ENCODE measurements at regions not wholly inside any gene's neighbourhood (a gene's known extent, or its start where the extent isn't known, plus 50 kb on each side); places are given as distances from the start of the nearest gene placed in this dataset.

- Mint-ChIP-seq H3K4me1 (no peaks in the 10 kb centered on the region), H3K36me3 (no peaks in the 10 kb centered on the region), H3K27ac (no peak overlapping the region), H3K4me3 (no peak overlapping the region), H3K9me3 (no peaks in the 10 kb centered on the region), H3K27me3 (peaks cover 42% of the 10 kb centered on the region)
- DNase-seq, result no peak
- CTCF ChIA-PET, result no interaction called here
Measured at GRCh38 chr6:170021579-170021978, 269.3 kb downstream of the DLL1 start.

GRCh38 chr6:170019818-170020583 is 268.6 kb downstream of the ERMARD start:
- DNase-seq, result no peak
- H3K36me3 Mint-ChIP-seq, result no peaks in the 10 kb centered on the region
- no peak overlapping the region for H3K27ac Mint-ChIP-seq
- CTCF ChIA-PET, result no interaction called here
- no peaks in the 10 kb centered on the region for H3K4me1 Mint-ChIP-seq
- H3K9me3 Mint-ChIP-seq, result no peaks in the 10 kb centered on the region
- H3K4me3 Mint-ChIP-seq, result no peak overlapping the region
- H3K27me3 Mint-ChIP-seq, result peaks cover 51% of the 10 kb centered on the region

DNA sequence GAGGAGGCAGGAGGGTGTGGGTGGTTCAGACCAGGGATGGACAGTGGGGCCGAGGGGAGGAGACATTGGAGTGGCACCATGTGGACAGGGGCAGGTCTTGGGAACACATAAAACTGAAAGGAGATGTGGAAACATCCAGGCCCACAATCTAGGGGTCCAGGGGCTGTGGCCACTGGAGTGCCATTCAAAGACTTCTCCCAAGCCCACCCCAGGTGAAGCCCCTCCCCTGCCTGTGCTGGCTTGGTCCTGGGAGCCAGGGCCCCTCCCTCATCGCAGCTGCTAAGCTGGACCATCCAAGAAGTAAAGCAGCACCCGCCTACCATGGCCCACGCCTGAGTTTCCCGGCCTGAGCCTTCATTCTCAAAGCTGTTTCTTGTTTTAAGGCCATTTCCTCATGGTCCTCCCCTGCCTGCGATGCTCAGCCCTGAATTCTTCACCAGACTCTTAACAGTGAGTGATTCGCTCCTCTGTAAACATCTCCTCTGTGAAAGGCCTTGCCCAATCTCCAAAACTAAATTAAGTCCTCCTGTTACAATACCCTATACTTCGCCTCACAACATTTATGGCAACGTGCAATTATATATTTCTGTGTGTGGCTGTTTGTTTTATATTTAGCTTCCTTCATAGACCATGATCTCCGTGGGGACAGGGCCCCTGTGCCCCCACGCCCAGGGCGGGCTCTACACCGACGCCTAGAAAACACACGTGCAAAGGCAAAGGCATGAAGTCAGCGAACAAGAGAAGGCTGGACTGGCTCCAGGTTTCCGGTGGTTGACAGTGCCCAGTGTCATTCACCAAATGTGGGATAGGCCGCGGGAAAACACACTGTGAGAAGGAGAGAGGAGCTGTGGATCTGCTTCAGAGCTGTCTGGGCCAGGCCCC is 267.8 kb downstream of the ERMARD start:
- Mint-ChIP-seq H3K4me3 (no peak overlapping the region), H3K27ac (no peak overlapping the region), H3K27me3 (peaks cover 58% of the 10 kb centered on the region), H3K4me1 (no peaks in the 10 kb centered on the region), H3K9me3 (no peaks in the 10 kb centered on the region), H3K36me3 (no peaks in the 10 kb centered on the region)
- DNase-seq, result no peak
- CTCF ChIA-PET, result no interaction called here

- CTCF ChIA-PET, result no interaction called here
- H3K4me3 Mint-ChIP-seq, result no peak overlapping the region
- H3K4me1 Mint-ChIP-seq, result no peaks in the 10 kb centered on the region
- no peak for DNase-seq
- H3K27ac Mint-ChIP-seq, result no peak overlapping the region
- H3K27me3 Mint-ChIP-seq, result peaks cover 65% of the 10 kb centered on the region
- no peaks in the 10 kb centered on the region for H3K9me3 Mint-ChIP-seq
- H3K36me3 Mint-ChIP-seq, result no peaks in the 10 kb centered on the region
Measured at GRCh38 chr6:170018422-170018935, 267.1 kb downstream of the ERMARD start.

DNA sequence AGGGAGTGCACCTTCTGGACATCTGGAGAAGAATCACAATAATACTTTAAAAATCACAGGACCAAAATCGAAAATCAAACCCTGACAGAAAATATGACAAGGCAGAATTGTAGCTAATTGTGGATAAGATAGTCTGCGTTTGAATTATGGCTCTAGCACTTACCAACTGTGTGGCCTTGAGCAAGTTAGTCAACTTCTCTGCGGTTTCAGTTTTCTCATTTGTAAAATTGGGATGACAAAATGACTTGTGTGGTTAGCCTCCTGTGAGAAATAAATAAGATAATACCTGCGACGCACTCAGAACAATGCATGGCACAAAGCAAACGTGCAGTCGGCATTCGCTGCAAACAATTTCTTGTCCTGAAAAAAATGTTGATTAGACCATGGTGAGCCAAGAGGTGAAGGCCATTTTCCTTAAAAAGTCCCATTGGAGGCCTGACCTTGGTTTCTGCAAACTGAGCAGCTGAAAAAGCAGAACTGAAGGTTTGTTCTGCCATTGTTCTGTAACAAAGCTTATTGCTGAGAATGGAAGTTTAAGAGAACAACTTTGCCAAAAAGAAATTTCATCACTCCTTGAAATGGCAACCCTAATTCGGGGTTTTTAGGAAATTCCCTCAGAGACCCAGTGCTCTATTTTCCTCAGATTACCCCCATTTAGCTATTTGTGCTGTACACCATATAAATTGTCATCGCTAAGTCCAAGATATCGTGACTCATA is 266.3 kb downstream of the ERMARD start:
- Mint-ChIP-seq H3K36me3 (no peaks in the 10 kb centered on the region), H3K27me3 (peaks cover 63% of the 10 kb centered on the region), H3K27ac (no peak overlapping the region), H3K4me1 (no peaks in the 10 kb centered on the region), H3K9me3 (no peaks in the 10 kb centered on the region), H3K4me3 (no peak overlapping the region)
- DNase-seq, result no peak
- CTCF ChIA-PET, result no interaction called here

DNA sequence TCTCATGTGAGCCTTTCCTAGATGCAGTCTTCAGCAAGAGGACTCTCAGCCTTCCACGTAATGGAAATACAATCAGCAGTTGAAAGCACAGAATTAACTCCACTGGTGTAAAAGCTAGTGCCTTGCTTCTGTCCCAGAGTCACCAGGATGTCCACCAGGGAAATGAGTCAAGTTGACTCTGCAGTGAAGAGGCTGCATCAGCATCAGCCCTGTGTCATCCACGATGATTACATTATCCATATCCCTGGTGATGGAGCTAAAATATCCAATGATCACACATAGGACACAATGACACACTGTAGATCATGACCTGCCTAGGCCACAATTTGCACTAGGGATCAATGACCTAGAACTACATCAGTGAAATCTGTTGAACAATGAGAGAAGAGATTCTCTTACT is 262.4 kb downstream of the ERMARD start:
- CTCF ChIA-PET, result no interaction called here
- H3K4me3 Mint-ChIP-seq, result no peak overlapping the region
- no peak for DNase-seq
- H3K27ac Mint-ChIP-seq, result no peak overlapping the region
- H3K9me3 Mint-ChIP-seq, result no peaks in the 10 kb centered on the region
- H3K4me1 Mint-ChIP-seq, result no peaks in the 10 kb centered on the region
- H3K36me3 Mint-ChIP-seq, result no peaks in the 10 kb centered on the region
- H3K27me3 Mint-ChIP-seq, result peaks cover 68% of the 10 kb centered on the region

- CTCF ChIA-PET, result no interaction called here
- H3K9me3 Mint-ChIP-seq, result no peaks in the 10 kb centered on the region
- no peak overlapping the region for H3K4me3 Mint-ChIP-seq
- no peaks in the 10 kb centered on the region for H3K36me3 Mint-ChIP-seq
- H3K4me1 Mint-ChIP-seq, result no peaks in the 10 kb centered on the region
- H3K27me3 Mint-ChIP-seq, result peaks cover 58% of the 10 kb centered on the region
- H3K27ac Mint-ChIP-seq, result no peak overlapping the region
- DNase-seq, result no peak
Measured at GRCh38 chr6:170012037-170012330, 260.6 kb downstream of the ERMARD start.

DNA sequence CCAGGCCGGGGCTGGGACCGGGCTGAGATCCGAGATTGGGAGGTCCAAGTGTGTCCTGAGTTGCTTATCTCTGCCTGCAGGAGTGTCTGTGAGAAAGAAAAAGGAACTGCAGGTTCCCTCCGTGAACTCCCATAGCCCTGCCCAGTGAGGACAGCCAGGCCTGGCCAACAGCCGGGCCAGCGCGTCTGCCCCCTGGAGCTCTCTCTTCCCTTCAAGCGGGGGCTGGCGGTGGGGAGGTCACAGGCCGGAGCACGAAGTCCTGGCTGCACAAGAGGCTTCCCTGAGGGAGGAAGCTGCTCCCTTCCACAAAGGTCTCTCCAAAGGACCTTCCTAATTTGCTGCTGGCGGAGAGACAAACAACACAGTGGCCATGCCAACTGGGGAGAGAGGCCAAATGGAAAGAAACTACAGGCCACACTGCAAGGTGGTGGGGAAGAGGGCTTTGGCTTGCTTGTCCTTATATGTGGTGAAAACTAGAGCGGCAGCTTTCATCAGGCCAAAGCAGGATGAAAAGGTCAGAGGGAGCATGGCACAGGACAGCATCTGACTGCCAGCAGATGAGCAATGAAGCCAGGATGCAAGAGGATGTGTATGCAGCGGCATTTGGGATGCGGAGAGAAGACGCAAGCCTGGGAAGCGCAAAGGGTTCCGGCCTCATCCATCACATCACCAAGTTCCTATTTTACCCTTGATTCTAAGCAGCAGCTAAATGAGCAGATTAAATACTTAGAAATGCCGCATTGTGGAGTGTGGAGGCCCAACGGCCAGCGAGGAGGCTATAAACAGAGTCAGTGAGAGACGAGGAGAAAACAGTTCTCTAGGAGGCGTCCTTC is 260.0 kb downstream of the ERMARD start:
- no peak for DNase-seq
- no peaks in the 10 kb centered on the region for H3K9me3 Mint-ChIP-seq
- no peak overlapping the region for H3K27ac Mint-ChIP-seq
- CTCF ChIA-PET, result no interaction called here
- no peaks in the 10 kb centered on the region for H3K4me1 Mint-ChIP-seq
- peaks cover 53% of the 10 kb centered on the region for H3K27me3 Mint-ChIP-seq
- H3K4me3 Mint-ChIP-seq, result no peak overlapping the region
- no peaks in the 10 kb centered on the region for H3K36me3 Mint-ChIP-seq

DNA sequence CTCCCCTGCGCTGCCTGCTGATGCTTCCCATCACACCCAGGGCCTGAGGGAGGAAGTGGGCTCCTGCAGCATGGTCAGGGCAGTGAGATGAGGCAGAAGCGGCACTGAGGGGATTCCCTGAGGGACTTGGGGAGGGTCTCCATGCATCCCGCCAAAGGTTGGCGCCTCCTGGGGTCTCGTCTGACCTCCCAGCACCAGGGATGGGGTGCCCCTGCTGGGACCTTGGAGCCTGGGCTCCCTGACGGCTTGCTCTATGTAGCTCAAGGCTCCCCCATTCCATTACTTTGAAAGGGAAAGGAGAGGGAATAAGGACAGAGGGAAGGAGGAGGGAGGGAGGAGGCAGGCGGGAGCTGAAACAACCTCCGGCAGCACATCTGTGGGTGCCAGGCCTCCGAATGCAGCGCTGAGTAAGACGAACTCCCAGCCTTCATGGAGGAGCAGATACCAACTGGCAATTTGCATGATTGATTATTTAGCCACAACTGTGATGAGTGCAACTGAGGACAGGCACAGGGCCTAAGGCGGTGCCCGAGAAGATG is 259.3 kb downstream of the ERMARD start:
- Mint-ChIP-seq H3K4me3 (no peak overlapping the region), H3K27ac (no peak overlapping the region), H3K4me1 (no peaks in the 10 kb centered on the region), H3K27me3 (peaks cover 46% of the 10 kb centered on the region), H3K36me3 (no peaks in the 10 kb centered on the region), H3K9me3 (no peaks in the 10 kb centered on the region)
- CTCF ChIA-PET, result no interaction called here
- DNase-seq, result no peak

- H3K4me3 Mint-ChIP-seq, result no peak overlapping the region
- H3K27ac Mint-ChIP-seq, result no peak overlapping the region
- peaks cover 22% of the 10 kb centered on the region for H3K27me3 Mint-ChIP-seq
- no peak for DNase-seq
- no peaks in the 10 kb centered on the region for H3K4me1 Mint-ChIP-seq
- CTCF ChIA-PET, result interaction anchor here (0.8 to 1.0 kb wide), 2 partner anchors 18 to 177 kb away, joined by 3 to 4 read pairs; no protein-coding TSS in a partner anchor
- H3K9me3 Mint-ChIP-seq, result peaks cover 14% of the 10 kb centered on the region
- H3K36me3 Mint-ChIP-seq, result no peaks in the 10 kb centered on the region
Measured at GRCh38 chr6:170008294-170008785, 256.9 kb downstream of the ERMARD start.

DNA sequence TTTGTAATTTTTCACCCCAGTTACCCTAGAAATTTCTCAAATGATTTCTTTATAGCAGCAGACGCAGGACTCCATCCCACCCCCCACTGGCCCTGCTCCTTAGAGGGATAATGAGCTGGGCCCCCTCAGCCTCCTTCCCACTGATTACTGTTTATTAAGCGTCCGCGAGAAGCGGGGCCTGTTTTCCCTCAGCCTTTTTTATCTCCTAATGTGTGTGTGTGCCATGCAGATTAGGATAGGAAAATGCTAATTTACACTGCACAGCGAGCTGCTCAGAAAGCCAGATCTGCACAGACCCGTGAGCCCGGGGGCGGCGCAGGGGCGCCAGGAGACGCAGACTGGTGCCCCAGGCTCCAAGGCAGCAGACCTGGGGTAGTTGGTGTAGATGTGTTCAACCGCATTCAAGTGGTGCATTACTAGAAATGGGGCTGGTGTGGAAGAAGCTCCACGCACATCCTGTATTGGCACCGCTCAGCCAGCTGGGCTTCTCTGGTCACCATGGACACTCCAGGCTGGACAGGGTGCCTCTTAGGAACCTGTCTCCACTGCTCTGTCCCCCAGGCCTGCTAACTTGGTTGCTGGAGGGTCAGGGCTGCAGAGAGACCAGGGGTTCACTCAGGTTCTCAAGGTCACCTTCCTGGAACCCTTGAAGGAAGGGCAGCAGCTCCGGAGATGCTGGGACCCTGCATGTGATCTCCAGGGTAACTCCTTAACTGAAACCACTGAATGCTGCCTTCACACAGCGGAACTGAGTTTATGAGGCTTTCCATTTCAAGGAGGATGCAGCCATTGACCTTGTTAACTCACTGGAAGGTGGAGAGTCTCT is 256.3 kb downstream of the ERMARD start:
- Mint-ChIP-seq H3K9me3 (peaks cover 16% of the 10 kb centered on the region), H3K27me3 (peaks cover 22% of the 10 kb centered on the region), H3K27ac (no peak overlapping the region), H3K4me1 (no peaks in the 10 kb centered on the region), H3K4me3 (no peak overlapping the region), H3K36me3 (no peaks in the 10 kb centered on the region)
- CTCF ChIA-PET, result interaction anchor here (1.0 kb wide), 1 partner anchor 18 kb away, joined by 3 read pairs; no protein-coding TSS in a partner anchor
- DNase-seq, result no peak

GRCh38 chr6:170006900-170007467 is 255.6 kb downstream of the ERMARD start:
- peaks cover 15% of the 10 kb centered on the region for H3K27me3 Mint-ChIP-seq
- CTCF ChIA-PET, result interaction anchor here (1.0 kb wide), 1 partner anchor 17 kb away, joined by 3 read pairs; no protein-coding TSS in a partner anchor
- peaks cover 22% of the 10 kb centered on the region for H3K9me3 Mint-ChIP-seq
- no peaks in the 10 kb centered on the region for H3K4me1 Mint-ChIP-seq
- no peak overlapping the region for H3K4me3 Mint-ChIP-seq
- no peaks in the 10 kb centered on the region for H3K36me3 Mint-ChIP-seq
- no peak overlapping the region for H3K27ac Mint-ChIP-seq
- DNase-seq, result no peak
